Left ventricle myocardium superior (tissue), 1 donor: ENCODE measurements at regions not wholly inside any gene's neighbourhood (a gene's known extent, or its start where the extent isn't known, plus 50 kb on each side); places are given as distances from the start of the nearest gene placed in this dataset.
A peak's percentile ranks its signal among the peaks of the same experiment; 100 is the strongest.

Experiments used
- ATAC-seq: fragments of 200-7000 bp; cut with Tn5 transposase; one replicate; pipeline ENCODE4 v1.9.1; 2020; ENCODE audit warnings: mild to moderate bottlenecking, moderate library complexity
- DNase-seq: peaks from one replicate; pipeline ENCODE4 v3.0.0-alpha.2; 2020
- intact Hi-C: fragments of 100-400 bp; cut with micrococcal nuclease; formaldehyde crosslinking; loops from one replicate; pipeline ENCODE4 v1.11.0; 2022
- donor health status: DM: no; HTN: yes; CAD: no; lungs with severe emphysema.

DNA sequence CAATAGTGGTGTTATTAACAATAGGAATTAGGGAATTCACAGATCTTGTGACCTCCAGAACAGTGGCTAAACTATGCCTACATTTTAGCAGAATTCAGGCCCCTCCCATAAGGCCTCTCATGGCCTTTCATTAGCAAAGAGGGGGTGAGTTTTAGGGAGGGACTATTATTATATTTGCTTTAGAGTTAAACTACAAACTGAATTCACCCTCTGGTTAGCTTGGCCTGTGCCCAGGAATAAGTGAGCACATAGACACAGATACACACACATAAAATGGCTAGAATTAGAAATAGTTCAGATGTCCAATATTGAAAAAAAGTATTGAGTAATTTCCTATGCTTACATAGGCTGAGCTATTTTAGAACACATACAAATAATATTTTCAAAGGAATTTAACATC, 818.8 kb upstream of the COBL start:
- ATAC-seq (no peak), DNase-seq (no peak)
- intact Hi-C loops = no loop called here

DNA sequence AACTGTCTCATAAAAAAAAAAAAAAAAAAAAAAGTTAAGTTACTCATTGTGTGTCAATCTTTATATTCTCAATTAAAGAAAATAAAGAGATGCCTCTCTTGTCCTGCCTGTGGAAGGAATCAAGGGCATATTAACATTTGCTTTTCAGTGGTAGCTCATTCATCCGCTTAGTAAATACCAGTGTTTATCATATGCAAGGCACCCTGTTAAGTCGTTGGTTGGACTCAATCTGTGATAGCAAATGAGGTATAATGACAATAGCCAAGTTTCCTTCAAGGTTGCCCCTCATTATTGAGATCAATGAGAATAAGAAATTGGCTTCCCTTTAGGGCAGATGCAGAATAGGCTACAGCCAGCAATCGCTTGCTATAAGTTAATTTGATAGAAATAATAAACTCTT, 812.7 kb upstream of the COBL start:
- intact Hi-C loops = no loop called here
- no peak for DNase-seq

DNA sequence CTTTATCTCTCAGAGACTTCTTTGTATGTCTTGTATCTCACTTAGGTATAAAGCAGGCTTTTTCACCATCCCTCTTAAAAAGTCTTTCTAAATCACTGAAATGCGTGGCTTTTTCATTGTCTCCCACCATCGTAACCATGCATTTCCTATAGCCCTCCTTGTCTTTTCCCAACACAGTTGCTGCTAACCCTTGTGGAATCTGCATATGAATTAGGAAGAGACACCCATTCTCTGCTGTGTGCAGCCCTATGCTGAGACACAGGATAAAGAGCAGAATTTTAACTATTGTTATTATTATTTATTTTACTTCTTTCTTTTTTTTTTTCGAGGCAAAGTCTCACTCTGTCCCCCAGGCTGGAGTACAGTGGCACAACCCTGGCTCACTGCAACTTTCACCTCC, 804.3 kb upstream of the COBL start:
- intact Hi-C loops = no loop called here
- ATAC-seq (no peak), DNase-seq (no peak)

More for the DNA sequence above, 812.7 kb upstream of the COBL start:
- no peak for ATAC-seq

DNA sequence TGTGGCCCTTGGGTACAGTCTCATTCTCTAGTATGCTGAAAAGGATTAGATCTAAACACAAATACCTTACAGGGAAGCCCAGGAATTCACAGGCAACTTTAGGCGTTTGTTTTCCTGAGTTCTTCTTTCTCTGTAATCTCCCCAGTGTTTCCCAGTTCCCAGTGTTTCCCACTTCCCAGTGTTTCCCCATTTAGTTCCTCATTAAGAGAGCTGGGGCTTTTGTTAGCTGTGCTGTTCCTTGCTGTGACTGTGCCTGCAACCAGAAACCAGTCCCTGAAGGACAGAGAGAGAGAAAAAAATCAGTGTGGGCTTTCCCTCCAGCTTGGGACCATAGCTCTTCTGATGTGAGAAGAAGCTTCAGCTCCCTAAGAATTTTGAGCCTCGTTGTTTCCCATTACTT, 802.9 kb upstream of the COBL start:
- ATAC-seq (no peak), DNase-seq (no peak)
- intact Hi-C loops = no loop called here

DNA sequence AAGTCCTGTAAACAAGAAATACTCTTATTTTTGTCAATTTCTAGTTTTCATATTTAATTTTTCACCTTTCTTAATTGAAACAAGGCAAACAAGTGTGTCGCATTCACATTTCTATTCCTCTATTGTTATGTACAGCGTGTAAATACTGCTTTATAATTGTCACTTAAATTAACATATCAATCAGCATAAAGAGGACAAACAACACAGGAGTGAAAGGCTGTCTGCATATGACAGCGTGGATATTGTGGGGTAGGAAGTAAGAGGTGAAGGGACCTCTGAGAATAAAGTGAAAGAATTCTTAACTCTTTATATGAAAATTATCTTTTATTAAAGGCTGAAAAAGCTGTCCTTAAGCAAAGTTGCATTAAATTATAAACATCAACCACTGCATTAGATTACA, 797.9 kb upstream of the COBL start:
- no peak for ATAC-seq
- DNase-seq = no peak
- intact Hi-C loops = no loop called here

DNA sequence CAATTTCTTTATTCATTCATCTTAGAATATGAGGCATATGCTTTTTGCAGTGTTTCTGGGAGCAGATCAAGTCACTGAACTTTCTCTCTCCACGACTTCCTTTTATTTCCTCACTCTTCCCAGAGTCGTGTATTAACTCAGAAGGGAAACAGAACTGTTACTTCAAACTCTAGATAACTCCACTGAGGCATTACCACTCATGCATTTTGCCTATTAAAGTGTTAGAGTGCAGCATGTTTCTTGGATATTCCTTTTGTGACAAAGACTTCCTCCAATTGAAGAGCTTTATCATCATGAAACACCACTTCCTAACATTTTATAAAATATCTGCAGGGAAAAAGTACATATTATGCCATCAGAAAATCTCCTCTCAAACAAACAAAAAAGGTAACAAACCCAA, 797.4 kb upstream of the COBL start:
- DNase-seq = no peak
- intact Hi-C loops = no loop called here
- no peak for ATAC-seq

DNA sequence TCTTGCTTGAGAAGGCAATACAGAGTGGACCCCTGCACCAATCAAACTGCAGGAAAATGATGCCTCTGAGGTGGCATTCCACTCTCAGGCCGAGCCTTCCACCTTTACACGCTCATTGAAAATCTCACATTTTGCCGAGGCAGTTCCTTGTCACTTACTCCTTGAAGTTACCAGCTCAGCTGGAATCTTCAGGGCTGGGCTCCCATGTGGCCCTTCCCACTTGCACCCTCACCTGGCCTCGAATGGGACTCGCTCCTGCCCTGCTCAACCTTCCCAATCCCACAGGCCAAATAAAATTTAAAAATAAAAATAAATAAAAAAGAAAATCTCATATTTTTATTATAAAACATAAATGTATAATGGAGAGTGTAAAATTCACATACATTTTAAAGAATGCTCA, 790.7 kb upstream of the COBL start:
- intact Hi-C loops = no loop called here
- no peak for ATAC-seq
- no peak for DNase-seq

DNA sequence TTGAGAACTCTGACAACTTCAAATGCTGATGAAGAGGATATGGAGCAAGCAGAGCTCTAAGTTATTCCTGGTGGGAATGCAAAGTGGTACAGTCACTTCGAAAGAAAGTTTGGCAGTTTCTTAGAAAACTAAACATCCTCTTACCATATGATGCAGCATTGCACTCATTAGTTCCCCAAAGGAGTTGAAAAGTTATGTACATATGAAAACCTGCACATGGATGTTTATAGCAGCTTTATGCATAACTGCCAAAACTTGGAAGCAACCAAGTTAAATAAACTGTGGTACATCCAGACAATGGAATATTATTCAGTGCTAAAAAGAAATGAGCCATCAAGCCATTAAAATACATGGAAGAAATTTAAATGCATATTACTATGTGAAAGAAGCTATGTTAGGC, 779.3 kb upstream of the COBL start:
- DNase-seq (no peak), ATAC-seq (no peak)
- intact Hi-C loops = no loop called here

DNA sequence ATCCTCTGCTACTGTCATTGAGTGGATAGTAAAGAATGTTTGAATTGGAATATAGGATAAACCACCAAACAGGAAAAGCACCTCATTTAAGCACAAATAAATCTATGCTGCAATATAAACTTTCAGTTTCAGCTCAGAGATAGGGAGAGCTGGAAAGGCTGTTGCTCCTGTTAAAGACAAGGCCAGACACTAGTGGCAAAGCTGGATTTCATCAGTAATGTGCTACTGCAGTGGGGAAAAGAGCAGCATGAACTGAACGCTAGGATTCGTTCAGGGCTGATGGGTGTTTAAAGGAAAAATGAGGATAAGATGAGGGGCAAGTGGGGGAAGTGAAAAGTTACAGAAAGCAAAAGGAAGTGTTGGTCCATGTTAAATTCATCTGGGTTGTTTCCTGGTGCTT, 775.4 kb upstream of the COBL start:
- ATAC-seq = no peak
- intact Hi-C loops = no loop called here
- DNase-seq = no peak

DNA sequence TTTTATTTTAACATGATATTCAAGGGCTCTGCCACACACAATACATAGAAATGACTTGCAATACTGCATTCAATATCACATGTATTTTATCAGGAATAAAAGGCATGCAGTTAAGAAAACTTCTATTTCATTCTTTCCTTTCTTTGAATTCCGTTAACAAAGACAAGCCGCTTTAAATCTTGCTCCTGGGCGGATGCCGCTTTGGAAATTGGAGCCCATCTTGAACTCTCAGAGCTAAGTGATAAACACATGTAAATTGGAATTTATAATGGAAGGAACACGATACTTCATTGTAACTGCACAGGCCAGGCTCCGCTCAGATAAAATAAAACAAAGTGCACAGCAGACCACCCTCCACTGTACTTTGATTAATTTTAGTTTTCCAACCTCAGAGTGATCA, 774.5 kb upstream of the COBL start:
- ATAC-seq = no peak
- intact Hi-C loops = no loop called here
- no peak for DNase-seq

DNA sequence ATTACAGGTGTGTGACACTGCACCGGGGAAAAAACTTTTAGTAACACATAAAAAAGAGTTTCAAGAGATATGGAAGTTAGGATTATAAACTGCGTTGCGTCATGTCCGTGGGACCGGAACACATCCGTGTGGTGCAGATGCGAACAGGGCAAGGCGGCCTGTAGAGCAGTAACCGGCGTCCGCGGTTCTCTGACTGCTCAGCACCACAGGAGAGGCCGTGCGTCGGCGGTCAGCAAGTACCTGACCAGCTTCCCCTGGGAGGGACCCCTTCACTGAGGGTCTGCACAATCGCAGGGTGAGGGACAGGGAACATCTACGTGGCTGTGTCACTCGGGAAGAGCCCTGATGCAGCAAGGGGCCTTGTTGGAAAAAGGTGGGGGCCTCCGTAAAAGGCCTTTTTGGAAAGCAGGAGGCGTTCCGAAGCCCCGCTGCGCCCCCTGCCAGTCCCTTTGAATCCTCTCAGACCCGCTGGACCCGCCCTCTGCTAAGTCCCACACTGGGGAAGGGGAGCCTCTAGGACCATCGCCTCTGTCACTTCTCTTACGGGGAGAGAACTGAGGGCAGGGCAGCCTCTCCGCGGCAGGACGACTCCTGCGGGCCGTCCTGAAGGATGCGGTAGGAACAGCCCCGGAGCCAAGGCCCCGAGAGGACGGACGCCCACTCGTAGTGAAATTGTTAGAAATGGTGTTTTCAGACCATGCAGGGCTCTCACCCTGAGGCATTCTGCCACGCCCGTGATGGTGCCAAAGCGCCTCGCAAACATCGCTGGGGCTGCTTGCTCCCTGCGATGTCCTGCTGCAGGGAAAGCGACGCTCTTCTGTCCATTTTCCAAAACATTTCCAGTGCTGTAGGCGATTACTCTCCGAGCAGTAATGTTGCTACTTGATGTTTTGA, 771.6 kb upstream of the COBL start:
- DNase-seq = peak; percentile 26
- intact Hi-C loops = no loop called here
- no peak for ATAC-seq

DNA sequence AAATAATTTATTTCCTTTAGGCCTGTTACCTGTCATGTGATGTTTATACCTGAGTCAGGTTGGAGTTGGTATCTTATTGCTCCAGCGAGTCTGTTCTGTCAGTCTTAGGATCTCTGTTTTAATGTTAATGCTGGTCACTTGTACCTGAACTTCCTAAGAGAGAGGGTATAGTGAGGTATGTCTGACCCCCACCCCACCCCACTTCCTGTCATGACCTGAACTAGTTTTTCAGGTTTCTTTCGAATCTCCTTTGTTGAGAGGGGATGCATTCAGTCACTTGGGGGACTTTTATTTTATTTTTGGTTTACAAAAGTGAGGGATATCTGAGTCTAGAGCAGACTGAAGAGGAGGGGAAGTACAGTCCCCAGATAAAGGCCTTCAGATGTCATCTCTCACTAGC, 769.0 kb upstream of the COBL start:
- intact Hi-C loops = no loop called here
- ATAC-seq = no peak

DNA sequence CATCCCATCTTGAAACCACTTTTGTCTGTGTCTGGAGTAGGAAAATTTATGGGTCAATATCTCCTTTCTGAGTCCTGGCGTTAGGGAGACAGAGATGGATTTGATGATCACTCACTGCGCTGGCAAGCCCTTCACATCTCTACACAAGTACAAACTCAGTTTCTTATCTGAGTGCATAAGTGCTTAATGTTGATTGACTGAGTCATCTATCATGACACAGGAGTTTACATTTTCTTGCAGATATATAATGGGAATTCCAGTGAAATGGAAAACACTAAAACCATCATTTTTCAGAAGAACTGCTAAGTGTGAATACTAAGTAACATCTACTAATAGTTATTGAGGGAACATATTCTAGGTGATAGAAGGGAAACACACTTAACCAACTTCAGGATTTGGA, 763.9 kb upstream of the COBL start:
- intact Hi-C loops = no loop called here
- ATAC-seq (no peak), DNase-seq (no peak)

More for the DNA sequence above, 769.0 kb upstream of the COBL start:
- no peak for DNase-seq

DNA sequence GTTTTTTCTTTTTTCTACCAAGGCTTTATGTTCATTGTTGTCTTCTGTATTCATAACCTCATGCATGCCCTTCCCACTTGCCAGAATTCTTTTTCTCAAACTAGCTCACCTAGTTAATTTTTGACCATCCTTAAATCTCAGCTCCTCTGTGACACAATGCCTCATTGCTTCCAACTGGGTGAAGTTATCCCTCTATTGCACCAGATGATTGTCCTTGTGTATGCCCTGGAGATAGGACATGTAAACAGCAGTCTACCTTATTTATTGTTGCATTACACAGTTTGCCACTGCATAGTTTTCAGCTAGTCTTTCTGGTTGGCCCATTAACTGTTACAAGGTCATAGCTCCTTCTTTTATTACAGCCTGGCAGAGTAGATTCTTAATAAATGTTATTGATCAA, 763.1 kb upstream of the COBL start:
- ATAC-seq = no peak
- DNase-seq = no peak
- intact Hi-C loops = no loop called here

DNA sequence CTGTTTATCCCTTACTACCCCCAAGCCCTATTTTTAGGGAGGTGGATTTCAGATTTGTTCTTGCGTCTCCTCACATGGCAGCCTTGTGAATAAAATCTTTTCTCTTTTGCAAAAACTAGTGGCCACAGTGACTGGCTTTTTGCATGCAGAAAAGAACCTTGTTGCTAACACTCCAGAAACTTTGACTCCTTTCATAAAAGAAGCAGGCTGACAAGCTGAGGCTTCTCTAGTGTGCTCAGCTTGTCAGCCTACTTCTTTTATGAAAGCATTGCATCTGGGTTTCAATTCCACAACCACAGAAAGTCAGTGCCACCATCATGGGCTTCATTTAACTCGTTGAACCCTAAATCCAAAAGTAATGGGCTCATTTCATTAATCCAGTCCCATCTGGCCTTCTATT, 761.0 kb upstream of the COBL start:
- intact Hi-C loops = no loop called here
- ATAC-seq (no peak), DNase-seq (no peak)

DNA sequence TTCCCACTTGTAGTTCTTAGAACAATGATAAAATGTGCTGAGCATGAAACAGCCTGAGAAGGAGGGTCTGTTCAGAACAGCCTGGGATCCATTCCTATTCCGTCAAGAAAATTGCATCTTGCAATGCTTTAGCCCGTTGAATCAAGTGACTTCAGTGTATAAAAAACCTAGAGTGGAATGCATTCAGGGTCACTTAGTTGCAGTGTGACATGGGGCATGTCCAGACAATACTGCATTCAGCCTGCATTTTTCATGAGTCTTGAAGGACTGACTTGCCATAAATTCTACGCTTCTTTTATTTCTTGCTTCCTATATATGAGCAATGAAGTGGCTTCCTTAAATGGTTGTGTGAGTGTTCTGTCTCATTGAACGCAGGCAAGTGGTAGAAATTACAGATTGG, 758.3 kb upstream of the COBL start:
- intact Hi-C loops = no loop called here
- DNase-seq = no peak
- no peak for ATAC-seq

DNA sequence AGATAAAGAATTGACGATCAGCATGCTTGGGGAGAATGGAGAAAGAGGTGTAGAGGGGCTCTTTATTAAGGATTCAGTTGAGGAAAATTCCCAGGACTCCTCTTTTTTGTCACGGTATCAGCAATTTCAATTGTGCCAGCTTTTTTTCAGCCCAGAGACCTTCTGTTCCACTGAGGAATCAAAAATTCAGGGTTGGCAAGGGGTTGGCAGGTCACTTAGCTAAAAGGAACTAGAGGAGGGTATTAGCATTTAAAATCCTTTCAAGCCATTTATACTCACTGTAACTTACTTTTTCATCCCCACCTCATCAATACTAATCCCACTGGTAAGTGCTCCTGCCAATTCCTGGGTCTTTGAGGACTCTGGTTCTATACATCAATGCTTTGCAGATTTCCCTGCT, 757.5 kb upstream of the COBL start:
- DNase-seq (no peak), ATAC-seq (no peak)
- intact Hi-C loops = no loop called here

DNA sequence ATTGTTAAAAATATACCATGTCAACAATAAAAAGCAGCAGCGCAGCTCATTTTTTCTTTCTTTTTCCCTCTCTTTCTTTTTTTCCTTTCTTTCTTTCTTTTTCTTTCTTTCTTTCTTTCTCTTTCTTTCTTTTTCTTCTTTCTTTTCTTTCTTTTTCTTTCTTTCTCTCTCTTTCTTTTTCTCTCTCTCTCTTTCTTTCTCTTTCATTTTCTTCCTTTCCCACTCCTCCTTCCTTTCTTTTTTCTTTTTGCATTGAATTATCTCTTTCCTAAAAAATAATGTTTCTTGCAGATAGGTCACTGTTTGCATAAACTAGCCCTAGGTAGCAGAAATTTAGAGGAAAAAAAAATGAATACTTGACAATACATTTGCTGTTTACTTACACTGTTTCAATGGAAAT, 755.1 kb upstream of the COBL start:
- intact Hi-C loops = no loop called here
- ATAC-seq = no peak
- DNase-seq = no peak

DNA sequence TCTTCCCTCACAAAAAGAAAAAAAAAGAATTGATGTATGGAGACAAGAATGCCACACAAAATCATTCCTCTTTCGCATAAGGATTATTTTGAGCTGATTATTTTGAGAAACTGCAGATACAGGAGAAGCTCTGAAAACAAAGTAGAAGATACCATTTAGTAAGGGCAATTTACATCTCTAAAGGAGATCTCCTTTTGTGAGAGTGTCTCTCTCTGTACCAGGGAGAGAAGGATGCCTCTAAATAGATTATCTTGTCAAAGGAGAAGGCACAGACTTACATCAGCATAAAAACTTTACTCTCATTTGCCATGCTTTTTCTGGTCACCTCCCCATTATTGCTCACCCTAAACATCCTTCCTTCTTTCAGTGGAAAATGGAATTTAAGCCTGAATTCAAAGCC, 747.9 kb upstream of the COBL start:
- DNase-seq (no peak), ATAC-seq (no peak)
- intact Hi-C loops = no loop called here

DNA sequence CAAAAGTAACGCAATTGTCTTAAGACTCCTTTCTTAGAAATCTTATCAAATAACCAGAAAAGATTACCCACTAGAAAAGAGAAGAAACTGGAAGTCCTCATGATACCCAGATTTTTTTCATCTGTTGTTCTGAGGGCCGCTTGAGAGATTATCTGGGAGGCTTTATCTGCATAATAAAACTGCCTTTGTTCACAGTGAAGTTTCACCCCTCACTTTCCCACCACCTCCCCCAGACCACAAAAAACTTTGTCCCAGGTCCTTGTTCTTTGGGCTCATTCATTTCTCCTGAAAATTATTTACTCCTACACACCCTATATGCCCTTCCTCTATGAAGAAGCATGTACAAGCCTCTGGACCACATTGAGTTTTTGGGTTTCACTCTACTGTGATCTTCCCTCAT, 745.1 kb upstream of the COBL start:
- ATAC-seq = no peak
- no peak for DNase-seq

DNA sequence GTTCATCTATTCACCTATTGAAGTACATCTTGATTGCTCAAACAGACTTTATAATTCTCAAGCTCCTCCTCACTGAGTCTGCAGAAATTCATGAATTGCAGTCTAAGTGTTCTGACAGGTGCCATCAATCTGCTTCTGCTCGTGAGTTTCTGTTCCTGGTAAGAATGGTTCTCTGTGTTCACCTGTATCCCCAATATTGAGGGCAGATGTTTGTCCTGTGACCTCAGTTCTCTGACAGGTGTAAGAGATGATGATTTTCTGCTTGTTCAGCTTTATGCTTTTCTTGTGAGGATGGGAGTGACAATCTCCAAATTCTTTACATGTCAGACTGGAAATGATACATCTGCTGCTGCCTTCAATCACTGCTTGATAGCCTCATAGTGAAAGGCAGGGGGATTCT, 736.9 kb upstream of the COBL start:
- ATAC-seq (no peak), DNase-seq (no peak)
- intact Hi-C loops = no loop called here

More for the DNA sequence above, 745.1 kb upstream of the COBL start:
- intact Hi-C loops = no loop called here

DNA sequence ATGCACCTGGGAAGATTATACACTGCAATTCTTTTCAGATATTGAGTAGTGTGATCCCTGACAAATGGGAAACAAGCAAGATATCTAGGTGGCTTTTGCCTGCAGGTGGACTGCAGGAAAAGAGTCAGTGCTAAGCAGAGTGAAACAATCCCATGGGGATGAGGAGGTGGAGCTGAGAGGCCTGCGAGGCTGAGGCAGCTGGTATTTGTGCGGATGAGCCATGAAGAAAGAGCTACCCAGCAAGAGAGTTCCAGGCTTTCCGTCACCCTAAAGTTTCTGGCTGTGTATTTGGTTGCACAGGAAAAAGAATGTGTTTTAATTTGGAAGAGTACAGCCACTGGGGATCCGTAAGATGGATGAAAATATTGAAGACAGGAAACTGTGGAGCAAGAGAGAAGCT, 714.1 kb upstream of the COBL start:
- DNase-seq (no peak), ATAC-seq (no peak)
- intact Hi-C loops = no loop called here
